ENCODE measurements at regions not wholly inside any gene's neighbourhood (a gene's known extent, or its start where the extent isn't known, plus 50 kb on each side); places are given as distances from the start of the nearest gene placed in this dataset.

- no peak for TF ChIP-seq POLR2A (IDR thresholded peaks at IDR 0.05)
- TF ChIP-seq CTCF (IDR thresholded peaks at IDR 0.05): no peak
Measured at GRCh38 chr7:40935435-40935834, 767.5 kb downstream of the INHBA start.
